AG04450 (cell line): ENCODE measurements at regions not wholly inside any gene's neighbourhood (a gene's known extent, or its start where the extent isn't known, plus 50 kb on each side); places are given as distances from the start of the nearest gene placed in this dataset.

Source experiments
- CTCF ChIA-PET: fragments of 300-600, 350-600 bp; formaldehyde crosslinking; extraction: SDS; loops from one replicate; lab custom pipeline; 2022; ENCODE audit warnings: antibody characterized with exemption, inconsistent platforms; lab: Charles Lee
- POLR2A ChIA-PET: fragments of 350-600 bp; formaldehyde crosslinking; extraction: SDS; loops from one replicate; lab custom pipeline; 2021; ENCODE audit warnings: antibody characterized with exemption, inconsistent platforms; lab: Yijun Ruan, JAX
- DNase-seq: peaks from one replicate; pipeline ENCODE4 v3.0.0-alpha.2; 2011; ENCODE audit warnings: low read depth, low spot score
- H3K27ac ChIP-seq: one replicate; pipeline ENCODE4 v1.5.1; 2012; ENCODE audit warnings: low read depth, low read length, control low read depth
- H3K27me3 ChIP-seq: one replicate; pipeline ENCODE4 v1.6.0; 2012; ENCODE audit warnings: low read length; ENCODE audit not compliant: control insufficient read depth, insufficient read depth
- H3K4me3 ChIP-seq: 2 replicates; pipeline ENCODE4 v1.5.1; 2011; ENCODE audit warnings: mild to moderate bottlenecking, low read depth, low read length, control low read depth
- H3K9me3 ChIP-seq: 2 replicates; pipeline ENCODE4 v1.5.1; 2012; ENCODE audit warnings: low read length; ENCODE audit not compliant: control insufficient read depth, insufficient read depth
- CTCF ChIP-seq: IDR thresholded peaks from 2 replicates; pipeline ENCODE4 v1.5.1; 2011; ENCODE audit warnings: low read depth, low read length, control low read depth, inconsistent platforms

- H3K9me3 ChIP-seq, result no peaks in the 10 kb centered on the region
- H3K4me3 ChIP-seq, result no peak overlapping the region
- H3K27ac ChIP-seq, result no peak overlapping the region
- H3K27me3 ChIP-seq, result no peaks in the 10 kb centered on the region
- no peak for TF ChIP-seq CTCF
- DNase-seq, result no peak
- ChIA-PET CTCF (no interaction called here), POLR2A (no interaction called here)
Measured at GRCh38 chr6:147009358-147009757, 194.9 kb upstream of the STXBP5 start.

DNA sequence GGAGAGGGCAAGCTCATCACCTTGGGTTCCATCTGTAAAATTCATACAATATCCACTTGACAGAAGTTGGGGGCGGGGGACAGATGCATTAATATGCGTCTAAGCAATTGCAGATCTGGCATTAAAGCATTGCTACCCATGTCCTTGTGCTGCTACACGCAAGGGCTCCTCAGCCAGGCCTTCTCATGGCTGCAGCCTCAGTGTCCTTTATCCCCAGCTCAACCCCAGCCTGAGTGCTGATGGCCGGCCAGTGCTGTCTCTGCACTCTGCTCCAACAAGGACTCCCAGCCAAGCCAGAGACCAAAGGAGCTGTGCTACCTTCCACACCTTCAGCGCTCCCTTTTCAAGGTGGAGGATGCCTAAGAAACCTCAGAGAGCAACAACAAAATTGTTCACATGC lies 188.5 kb upstream of the STXBP5 start:
- CTCF ChIA-PET, result no interaction called here
- Histone ChIP-seq H3K4me3 (no peak overlapping the region), H3K27ac (no peak overlapping the region), H3K27me3 (no peaks in the 10 kb centered on the region), H3K9me3 (no peaks in the 10 kb centered on the region)
- no peak for TF ChIP-seq CTCF
- no peak for DNase-seq
- POLR2A ChIA-PET, result interaction anchor here (0.6 kb wide), 1 partner anchor 152 kb away, joined by 3 read pairs; no protein-coding TSS in a partner anchor

DNA sequence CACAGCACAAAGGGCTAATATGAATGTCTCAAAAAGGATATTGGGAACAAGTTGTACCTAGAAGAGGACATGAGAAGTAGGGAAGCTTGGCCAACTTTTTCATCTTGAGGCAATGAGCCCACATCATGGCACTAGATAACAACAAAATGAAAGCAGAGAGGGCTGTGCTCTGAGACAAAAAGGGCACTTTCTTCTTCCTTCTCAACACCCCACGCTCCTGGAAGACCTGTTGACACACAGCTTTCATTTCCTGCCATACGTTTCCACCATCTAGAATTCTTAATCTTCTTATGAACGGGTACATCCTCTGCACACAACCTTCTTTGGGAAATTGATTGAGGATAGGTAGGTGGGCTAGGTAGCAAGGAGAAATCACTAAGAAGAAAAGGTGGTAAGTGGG lies 187.8 kb upstream of the STXBP5 start:
- no peak for DNase-seq
- Histone ChIP-seq H3K9me3 (no peaks in the 10 kb centered on the region), H3K27ac (no peak overlapping the region), H3K4me3 (no peak overlapping the region), H3K27me3 (no peaks in the 10 kb centered on the region)
- ChIA-PET CTCF (no interaction called here), POLR2A (no interaction called here)
- TF ChIP-seq CTCF, result no peak

DNA sequence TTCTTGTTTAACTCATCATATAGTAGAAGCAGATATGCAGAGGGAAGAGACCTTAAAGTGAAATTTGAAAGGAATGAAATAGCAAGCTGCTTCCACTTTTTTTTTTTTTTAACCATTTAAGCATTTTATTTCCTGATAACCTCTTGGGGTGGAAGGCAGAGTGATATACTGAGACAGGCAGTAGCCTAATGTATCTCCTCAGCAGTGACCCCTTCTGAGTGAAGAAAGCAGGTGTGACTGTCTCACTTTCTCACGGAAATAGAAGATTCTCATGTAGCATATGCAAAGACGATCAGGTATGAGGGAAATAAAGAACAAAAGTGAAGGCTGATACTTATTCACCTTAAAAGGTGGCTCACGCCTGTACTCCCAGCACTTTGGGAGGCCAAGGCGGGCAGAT lies 187.1 kb upstream of the STXBP5 start:
- H3K27ac ChIP-seq, result no peak overlapping the region
- no peak for DNase-seq
- no peak for TF ChIP-seq CTCF
- no peak overlapping the region for H3K4me3 ChIP-seq
- H3K9me3 ChIP-seq, result no peaks in the 10 kb centered on the region
- no peaks in the 10 kb centered on the region for H3K27me3 ChIP-seq
- CTCF ChIA-PET, result interaction anchor here (0.6 kb wide), 1 partner anchor 22 kb away, joined by 3 read pairs; no protein-coding TSS in a partner anchor
- POLR2A ChIA-PET, result no interaction called here

DNA sequence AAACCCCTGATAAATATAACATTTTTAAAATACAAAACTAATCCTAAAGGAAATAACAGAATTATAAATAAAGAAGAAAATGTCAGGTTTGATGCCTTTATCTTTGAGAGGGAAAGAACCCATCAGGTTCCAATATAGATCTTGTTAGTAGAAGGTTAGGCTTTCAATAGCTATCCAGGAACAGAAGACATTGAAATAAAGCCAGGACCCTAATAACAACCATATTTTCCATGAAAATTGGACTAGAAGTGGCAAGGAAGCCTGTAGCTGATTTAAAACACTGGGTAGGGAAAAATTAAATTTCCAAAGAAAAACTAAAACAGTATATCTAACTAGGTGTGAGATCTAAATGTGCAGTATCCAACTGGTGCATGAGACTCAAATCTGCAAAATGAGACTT lies 185.2 kb upstream of the STXBP5 start:
- Histone ChIP-seq H3K27ac (no peak overlapping the region), H3K27me3 (no peaks in the 10 kb centered on the region), H3K4me3 (no peak overlapping the region), H3K9me3 (no peaks in the 10 kb centered on the region)
- no peak for TF ChIP-seq CTCF
- ChIA-PET CTCF (no interaction called here), POLR2A (no interaction called here)
- no peak for DNase-seq
